HFFc6 (cell line): ENCODE measurements at regions not wholly inside any gene's neighbourhood (a gene's known extent, or its start where the extent isn't known, plus 50 kb on each side); places are given as distances from the start of the nearest gene placed in this dataset.

Source experiments
- DNase-seq: peaks from one replicate; pipeline ENCODE4 v3.0.0-alpha.2; 2018
- H3K27ac Mint-ChIP-seq: 2 replicates; pipeline ENCODE4 v1.8.0; 2020; ENCODE audit warnings: mild to moderate bottlenecking, mixed read lengths
- H3K27me3 Mint-ChIP-seq: 2 replicates; pipeline ENCODE4 v1.8.0; 2021; ENCODE audit warnings: mild to moderate bottlenecking, moderate library complexity, mixed read lengths; ENCODE audit not compliant: insufficient read depth
- H3K36me3 Mint-ChIP-seq: 2 replicates; pipeline ENCODE4 v1.8.0; 2021; ENCODE audit warnings: low read depth, mixed read lengths
- H3K4me1 Mint-ChIP-seq: 2 replicates; pipeline ENCODE4 v1.8.0; 2020; ENCODE audit warnings: low read depth, mixed read lengths
- H3K4me3 Mint-ChIP-seq: 2 replicates; pipeline ENCODE4 v1.8.0; 2020; ENCODE audit warnings: mild to moderate bottlenecking, moderate library complexity, mixed read lengths
- H3K9me3 Mint-ChIP-seq: 2 replicates; pipeline ENCODE4 v1.8.0; 2020; ENCODE audit warnings: mild to moderate bottlenecking, mixed read lengths
- CTCF ChIP-seq: fragments of 200-600 bp; sonication (generic); IDR thresholded peaks from 2 replicates; pipeline ENCODE4 v1.5.0; 2021; ENCODE audit warnings: antibody characterized with exemption, mild to moderate bottlenecking

DNA sequence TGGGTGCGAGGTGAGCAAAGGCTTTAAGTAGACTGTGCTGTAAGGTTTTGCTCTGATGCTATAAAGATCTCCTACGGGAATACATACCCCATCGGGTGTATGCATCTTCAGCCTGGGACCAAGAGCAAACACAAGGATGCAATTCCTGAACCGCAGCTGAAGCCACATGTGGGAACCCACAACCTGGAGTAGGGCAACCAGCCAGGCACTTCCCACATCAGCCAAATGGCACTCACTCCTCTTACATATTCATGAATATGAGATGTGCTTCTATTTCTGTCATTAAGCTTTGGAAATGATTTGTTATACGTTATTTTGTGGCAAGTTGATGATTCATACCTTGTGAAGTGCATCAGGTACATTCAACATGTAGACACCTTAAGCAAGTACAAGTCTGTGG, 619.2 kb downstream of the C6orf118 start:
- TF ChIP-seq CTCF, result no peak
- peaks cover 8% of the 10 kb centered on the region for H3K36me3 Mint-ChIP-seq

DNA sequence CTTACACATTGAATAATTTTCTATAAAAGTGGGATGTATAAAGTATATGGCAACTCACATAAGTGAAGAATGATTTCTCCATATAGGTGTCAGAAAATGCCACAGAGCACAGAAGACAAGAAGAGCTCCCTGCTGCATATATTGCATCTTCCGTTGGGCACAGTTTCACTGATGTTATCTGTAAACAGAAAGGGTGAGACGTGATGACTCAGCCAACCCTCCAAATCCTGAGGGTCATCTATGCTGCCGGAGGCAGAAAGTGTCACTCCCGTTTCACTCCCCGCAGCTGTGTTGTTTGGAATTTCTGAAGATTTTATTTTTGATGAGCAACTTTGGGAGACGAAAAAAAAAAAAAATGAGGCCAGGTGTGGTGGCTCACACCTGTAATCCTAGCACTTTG, 644.1 kb downstream of the C6orf118 start:
- Mint-ChIP-seq H3K27ac (no peak overlapping the region), H3K4me1 (no peaks in the 10 kb centered on the region), H3K27me3 (no peaks in the 10 kb centered on the region), H3K4me3 (no peak overlapping the region), H3K9me3 (peaks cover 45% of the 10 kb centered on the region), H3K36me3 (no peaks in the 10 kb centered on the region)
- no peak for DNase-seq
- no peak for TF ChIP-seq CTCF

More for the DNA sequence above, 619.2 kb downstream of the C6orf118 start:
- Mint-ChIP-seq H3K27me3 (no peaks in the 10 kb centered on the region), H3K4me3 (no peak overlapping the region), H3K4me1 (no peaks in the 10 kb centered on the region), H3K27ac (no peak overlapping the region), H3K9me3 (peaks cover 57% of the 10 kb centered on the region)
- DNase-seq, result no peak

DNA sequence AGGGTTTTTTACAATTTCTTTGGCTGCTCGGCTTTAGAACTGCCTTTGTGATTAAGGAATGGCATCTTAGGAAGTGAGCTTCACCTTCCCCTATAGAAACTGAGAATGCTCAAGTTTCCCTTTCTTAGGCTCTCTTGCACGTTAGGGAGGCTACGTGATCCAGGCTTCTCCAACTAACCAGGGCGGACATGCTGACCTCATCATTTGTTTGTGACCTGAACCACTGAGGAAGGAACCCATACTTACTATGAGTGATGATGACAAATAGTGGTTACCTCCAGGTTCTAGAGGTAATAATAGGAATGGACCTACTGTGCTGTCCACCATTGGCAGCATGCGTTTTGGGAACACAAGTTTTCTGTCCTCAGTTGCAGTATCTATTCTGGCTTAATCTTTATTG, 645.8 kb downstream of the C6orf118 start:
- H3K4me3 Mint-ChIP-seq, result no peak overlapping the region
- H3K4me1 Mint-ChIP-seq, result no peaks in the 10 kb centered on the region
- H3K9me3 Mint-ChIP-seq, result peaks cover 44% of the 10 kb centered on the region
- no peak overlapping the region for H3K27ac Mint-ChIP-seq
- no peak for DNase-seq
- H3K27me3 Mint-ChIP-seq, result no peaks in the 10 kb centered on the region
- H3K36me3 Mint-ChIP-seq, result no peaks in the 10 kb centered on the region
- TF ChIP-seq CTCF, result no peak

DNA sequence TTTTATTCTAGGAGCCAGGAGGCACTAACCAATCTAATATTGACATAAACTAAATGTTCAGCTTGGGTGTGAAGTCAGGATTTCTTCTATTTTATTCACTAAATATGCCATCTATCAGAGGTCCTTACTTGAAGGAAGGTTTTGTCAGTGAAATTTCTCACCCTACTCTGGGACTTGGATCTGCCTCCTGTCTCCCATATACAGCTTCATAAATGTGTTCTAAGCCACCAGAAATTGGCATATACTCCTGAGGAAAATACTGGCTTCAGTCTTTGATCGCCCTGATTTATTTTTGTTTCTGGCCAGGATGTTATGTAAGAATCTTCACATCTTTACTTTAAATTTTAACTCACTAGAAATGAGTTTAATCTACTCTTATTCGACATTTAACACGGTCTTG, 647.7 kb downstream of the C6orf118 start:
- H3K4me3 Mint-ChIP-seq, result no peak overlapping the region
- no peak for DNase-seq
- no peak for TF ChIP-seq CTCF

GRCh38 chr6:164660781-164661180, 648.6 kb downstream of the C6orf118 start:
- Mint-ChIP-seq H3K27me3 (no peaks in the 10 kb centered on the region; the same call in 1 of the 2 replicates), H3K4me3 (no peak overlapping the region), H3K27ac (no peak overlapping the region), H3K4me1 (no peaks in the 10 kb centered on the region), H3K36me3 (no peaks in the 10 kb centered on the region; the same call in 1 of the 2 replicates), H3K9me3 (peaks cover 51% of the 10 kb centered on the region)
- DNase-seq, result no peak
- TF ChIP-seq CTCF, result no peak

More for the DNA sequence above, 647.7 kb downstream of the C6orf118 start:
- peaks cover 48% of the 10 kb centered on the region for H3K9me3 Mint-ChIP-seq
- no peaks in the 10 kb centered on the region; the same call in 1 of the 2 replicates for H3K27me3 Mint-ChIP-seq
- no peak overlapping the region for H3K27ac Mint-ChIP-seq
- no peaks in the 10 kb centered on the region for H3K36me3 Mint-ChIP-seq
- H3K4me1 Mint-ChIP-seq, result no peaks in the 10 kb centered on the region

- H3K27ac Mint-ChIP-seq, result no peak overlapping the region
- no peaks in the 10 kb centered on the region for H3K27me3 Mint-ChIP-seq
- no peaks in the 10 kb centered on the region for H3K4me1 Mint-ChIP-seq
- DNase-seq, result no peak
- H3K4me3 Mint-ChIP-seq, result no peak overlapping the region
- no peak for TF ChIP-seq CTCF
- H3K36me3 Mint-ChIP-seq, result no peaks in the 10 kb centered on the region
- peaks cover 43% of the 10 kb centered on the region for H3K9me3 Mint-ChIP-seq
Observed at GRCh38 chr6:164640956-164641355, 668.4 kb downstream of the C6orf118 start.
